ENCODE measurements at regions not wholly inside any gene's neighbourhood (a gene's known extent, or its start where the extent isn't known, plus 50 kb on each side); places are given as distances from the start of the nearest gene placed in this dataset.

DNA sequence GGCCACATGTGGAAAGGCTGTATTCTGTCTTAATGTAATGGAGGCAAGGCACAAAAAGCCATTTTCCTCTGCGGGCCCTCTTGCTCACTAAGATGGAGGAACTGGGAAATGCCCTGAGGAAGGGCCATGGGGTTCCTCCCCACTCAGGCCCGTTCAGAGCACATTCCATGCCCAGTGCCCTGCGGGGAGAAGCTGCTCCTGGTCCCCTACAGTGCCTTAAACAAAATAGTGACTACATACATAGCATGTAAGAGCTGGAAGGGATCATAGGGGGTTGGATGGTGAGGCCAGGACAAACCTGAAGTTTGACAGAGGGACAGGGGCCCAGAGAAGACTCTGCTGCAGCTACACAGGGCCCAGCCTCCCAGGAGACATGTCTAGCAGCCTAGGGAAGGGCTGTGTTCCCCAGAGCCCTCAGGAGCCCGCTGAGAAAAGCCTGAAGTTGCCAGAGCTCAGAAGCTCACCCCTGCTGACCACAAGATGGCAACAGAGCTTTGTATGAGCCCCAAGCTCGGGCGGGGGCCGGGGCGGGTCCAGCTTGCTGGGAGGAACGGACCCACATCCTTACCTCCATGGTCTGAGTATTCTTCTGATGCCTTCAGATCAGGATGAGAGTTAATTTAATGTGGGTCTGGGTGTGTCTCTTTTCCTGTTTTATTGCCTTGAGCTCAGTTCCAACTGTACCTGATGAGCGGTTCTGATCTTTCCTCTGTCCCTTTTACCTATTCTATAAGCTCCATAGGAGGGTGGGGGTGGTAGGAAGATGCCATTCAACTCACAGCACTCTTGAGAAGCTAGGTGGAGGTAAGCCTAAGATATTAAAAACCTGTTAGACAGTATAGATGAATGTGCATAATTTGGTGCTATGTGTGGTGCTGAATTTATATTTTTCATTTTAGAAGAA, 242.9 kb downstream of the CDC5L start:
- peak; percentile 72 for DNase-seq (ENCODE audit: low read depth)

DNA sequence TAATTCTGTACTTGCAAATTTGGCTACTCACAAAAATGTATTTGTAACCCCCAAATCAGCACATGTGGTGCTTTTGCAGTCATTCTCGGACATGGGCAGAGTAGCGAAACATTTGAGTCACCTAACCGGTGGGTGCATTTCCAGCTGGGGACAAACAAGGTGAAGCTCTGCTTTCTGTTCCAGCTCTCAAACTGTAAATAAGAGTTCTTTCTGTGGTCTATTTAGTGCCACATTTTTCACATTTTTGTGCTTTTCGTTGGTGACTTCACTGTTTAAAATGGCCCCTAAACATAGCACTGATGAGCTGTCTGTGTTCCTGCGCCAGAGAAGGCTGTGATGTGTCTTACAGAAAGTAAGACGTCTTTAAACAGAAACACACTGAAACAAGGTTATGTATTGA, 244.5 kb downstream of the CDC5L start:
- DNase-seq (ENCODE audit: low read depth) = no peak

DNA sequence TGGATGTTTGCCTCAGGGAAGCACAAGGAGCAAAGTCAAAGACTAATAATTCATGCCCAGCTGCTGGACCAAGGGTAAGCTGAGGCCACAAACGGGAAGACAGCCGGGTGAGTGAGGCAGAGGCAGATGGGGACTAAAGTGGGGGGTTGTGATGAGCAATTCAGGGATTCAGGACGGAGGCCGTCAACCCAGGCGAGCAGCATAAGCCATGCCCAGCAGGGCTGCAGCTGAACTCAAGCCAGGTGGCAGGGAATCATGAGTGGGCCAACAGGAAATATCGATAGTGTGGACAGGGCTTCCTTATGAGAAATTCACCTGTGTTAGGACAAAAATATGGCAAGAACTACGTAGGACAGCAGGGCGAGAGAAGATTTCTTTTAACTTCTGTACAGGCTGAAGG, 246.8 kb downstream of the CDC5L start:
- no peak for DNase-seq (ENCODE audit: low read depth)

GRCh38 chr6:44635486-44635885, 248.0 kb downstream of the CDC5L start:
- no peak for DNase-seq (ENCODE audit: low read depth)

DNA sequence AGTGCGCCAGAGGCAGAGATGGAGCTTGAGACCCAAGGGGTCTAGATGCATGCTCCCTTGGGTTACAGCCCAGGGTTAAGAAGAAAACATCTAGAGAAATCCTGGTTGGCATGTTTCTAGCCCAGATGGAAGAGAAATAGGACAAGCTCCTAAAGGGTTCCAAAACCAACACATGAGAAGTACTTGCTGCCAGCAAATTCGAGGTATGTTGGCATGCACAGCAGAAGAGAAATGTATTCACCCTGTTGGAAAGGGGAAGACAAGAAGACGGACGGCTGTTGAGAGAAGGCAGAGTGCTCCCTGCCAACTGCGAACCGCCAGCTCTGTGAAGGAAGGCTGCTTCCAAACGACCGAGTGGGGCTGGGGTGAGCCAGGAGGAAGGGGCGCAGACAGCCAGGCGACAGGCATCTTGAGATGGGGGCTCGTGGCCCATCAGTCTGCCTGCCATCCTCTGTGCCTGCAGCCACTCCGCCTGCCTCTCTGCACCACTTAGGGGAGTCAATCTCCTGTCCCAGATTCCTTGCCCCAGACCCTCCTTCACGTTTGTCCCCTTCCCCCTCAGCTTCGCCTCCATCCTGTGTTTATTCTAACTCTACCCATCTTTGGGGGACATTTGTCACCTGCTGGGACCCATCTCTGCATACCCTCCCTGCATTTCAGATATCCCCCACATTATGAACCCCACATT, 249.2 kb downstream of the CDC5L start:
- no peak for DNase-seq (ENCODE audit: low read depth)

DNA sequence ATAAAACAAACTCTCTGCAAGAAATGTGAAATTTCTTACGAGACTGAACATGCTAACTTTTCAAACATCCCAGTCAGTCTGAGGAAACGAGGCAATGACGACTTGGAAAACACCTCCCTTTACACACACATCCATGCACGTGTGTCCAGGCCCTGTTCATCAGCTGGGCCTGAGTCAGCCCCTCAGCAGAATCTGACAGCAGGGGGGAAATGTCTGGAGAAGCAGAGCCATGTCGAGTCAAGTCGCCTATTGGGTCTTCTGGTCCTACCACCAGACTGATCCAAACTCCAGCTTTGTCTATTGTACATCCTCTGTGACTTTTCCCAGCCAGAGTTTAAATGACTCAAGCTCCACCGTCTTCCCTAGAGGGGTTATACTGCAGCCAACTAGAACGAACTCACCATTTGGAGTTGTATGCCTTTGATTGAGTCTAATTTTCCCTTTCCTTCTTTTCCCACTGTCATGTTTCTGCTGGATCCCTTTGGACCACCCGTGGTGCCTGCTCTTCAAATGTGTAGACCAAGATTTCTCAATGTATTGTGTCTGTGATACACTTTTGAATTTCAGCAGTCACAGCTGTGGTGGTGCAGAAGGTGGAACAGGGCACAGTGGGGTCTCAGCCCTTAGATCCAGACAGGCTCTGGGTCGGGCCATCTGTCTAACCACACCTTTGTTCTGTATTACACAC, 254.0 kb downstream of the CDC5L start:
- DNase-seq (ENCODE audit: low read depth) = no peak

GRCh38 chr6:44642349-44642748, 254.8 kb downstream of the CDC5L start:
- DNase-seq (ENCODE audit: low read depth) = no peak

DNA sequence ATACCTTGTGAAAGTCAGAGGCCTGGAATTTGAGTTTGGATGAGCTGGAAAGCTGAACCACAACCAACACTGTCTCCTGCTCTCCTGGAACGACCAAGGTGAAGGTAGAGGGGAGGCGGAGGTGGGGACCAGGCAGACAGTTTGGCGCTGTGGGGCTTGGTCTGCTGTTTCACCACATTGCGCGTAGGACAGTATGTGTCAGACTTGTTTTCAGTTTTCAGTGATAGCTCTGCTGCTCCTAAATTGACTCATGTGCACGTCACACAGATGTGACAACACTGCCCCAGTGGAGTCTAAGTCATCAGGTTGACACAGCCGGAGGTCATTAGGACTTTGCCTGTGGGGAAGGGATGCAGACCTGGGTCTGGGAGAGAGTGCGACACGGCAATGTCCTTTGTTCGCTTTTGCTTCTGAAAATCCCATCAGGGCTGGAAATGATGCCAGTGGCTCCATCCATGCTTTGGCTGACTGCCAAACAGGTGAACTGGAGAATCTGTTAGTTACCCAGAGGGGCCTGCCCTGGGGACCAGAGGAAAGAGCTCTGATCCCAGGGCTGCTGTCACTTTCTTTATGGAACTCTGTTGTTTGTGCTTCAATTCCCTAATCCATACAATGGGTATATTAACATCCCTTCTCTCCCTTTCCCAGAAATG, 255.5 kb downstream of the CDC5L start:
- DNase-seq (ENCODE audit: low read depth) = no peak

DNA sequence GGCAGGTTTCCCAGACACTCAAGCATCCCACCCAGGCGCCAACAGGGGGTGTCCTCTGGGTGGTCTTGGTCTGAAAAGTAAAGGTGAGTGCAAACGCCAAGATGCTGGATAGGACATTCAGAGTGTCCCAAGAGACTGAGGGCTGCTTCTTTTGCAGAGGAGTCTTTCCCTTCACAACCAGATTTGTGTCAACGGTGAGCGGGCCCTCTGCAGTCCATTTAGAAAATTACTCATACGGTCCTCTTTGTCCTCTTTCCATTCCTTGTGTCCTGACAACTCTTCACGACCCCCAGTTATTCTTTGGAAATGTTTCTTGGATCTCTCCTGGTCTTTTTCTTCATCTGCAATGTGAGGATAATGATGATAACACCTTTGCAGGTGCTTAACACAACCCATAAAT, 257.8 kb downstream of the CDC5L start:
- DNase-seq (ENCODE audit: low read depth) = no peak

- no peak for DNase-seq (ENCODE audit: low read depth)
These were observed 258.8 kb downstream of the CDC5L start for GRCh38 chr6:44646355-44646754.

GRCh38 chr6:44649365-44650025, 262.0 kb downstream of the CDC5L start:
- peak; percentile 52 for DNase-seq (ENCODE audit: low read depth)

DNA sequence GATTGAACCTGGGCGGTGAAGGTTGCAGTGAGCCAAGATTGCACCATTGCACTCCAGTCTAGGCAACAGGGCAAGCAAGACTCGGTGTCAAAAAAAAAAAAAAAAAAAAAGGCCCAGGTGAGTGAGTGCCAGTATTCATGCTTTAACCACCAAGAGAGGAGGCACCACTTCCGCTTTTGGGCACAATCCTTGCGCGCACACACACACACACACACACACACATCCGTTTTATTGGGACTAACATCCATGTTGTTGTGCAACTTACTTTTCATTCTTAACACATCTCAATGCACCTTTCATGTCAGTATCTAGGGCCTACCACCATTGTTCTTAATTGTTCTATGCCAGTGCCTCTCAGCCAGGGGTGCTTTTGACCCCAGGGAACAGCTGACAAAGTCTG, 263.0 kb downstream of the CDC5L start:
- DNase-seq (ENCODE audit: low read depth) = no peak

DNA sequence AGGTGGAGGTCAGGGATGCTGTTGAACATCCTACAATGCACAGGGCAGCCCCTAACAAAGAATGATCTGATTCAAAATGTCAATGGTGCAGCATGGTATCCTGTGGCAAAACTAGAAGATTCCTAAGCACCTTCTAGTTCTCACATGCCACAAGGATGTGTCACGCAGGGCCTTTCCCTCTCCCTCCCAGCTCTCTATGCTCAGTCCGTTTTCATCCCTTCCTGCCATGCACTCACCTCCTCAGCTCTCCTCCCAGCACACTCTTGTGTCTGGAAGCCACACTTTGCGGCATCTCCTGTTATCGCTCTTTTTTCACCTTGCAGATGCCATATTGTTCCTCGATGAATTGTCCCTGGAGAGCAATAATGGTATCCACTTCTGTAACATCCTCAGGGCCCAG, 263.4 kb downstream of the CDC5L start:
- no peak for DNase-seq (ENCODE audit: low read depth)

DNA sequence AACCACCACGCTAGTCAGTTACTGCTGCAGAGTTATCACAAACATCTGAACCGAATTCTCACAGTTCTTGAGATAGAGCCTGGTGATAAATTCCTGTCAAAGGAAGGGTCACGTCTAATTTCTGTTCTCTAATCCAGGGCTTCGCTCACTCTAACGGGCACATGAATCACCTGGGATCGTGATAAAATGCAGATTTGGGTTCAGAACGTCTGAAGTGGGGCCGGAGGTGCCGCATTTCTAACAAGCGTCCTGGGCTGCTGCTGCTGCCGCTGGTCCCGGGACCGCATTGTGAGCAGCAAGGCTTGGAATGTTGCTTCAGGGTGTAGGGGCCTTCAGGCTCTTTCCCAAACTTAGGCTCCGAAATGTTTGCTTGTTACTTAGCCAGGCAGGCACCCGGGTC, 264.1 kb downstream of the CDC5L start:
- no peak for DNase-seq (ENCODE audit: low read depth)

GRCh38 chr6:44652547-44652946, 265.0 kb downstream of the CDC5L start:
- no peak for DNase-seq (ENCODE audit: low read depth)

- no peak for DNase-seq (ENCODE audit: low read depth)
These were observed 265.6 kb downstream of the CDC5L start for GRCh38 chr6:44653091-44653490.

DNA sequence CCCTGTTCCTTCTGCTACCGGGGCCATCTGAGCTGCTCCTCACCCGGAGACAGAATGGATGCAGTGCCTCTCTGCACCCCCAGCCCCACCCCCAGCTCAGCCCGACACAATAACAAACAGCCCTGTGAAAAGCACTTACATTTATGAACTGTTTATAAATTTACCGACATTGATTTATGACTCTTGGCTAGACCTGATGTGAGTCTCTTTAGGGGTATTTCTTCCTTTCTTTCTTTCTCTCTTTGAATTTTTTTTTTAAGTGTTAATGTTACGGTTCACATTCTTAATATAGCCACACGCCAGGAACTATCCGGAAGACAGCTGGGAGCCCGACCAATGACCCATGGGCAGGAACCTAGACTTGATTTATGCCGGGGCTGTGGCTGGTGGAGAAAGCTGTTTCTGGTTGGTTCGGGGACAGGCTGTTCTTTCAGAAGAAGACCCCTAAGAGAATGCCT, 266.3 kb downstream of the CDC5L start:
- peak; percentile 83 for DNase-seq (ENCODE audit: low read depth)

- DNase-seq (ENCODE audit: low read depth) = peak; percentile 75
These were observed 268.2 kb downstream of the CDC5L start for GRCh38 chr6:44655412-44656342.

- DNase-seq (ENCODE audit: low read depth) = no peak
These were observed 269.2 kb downstream of the CDC5L start for GRCh38 chr6:44656691-44657090.
